Germinal center (tissue), 1 donor: ENCODE measurements at regions not wholly inside any gene's neighbourhood (a gene's known extent, or its start where the extent isn't known, plus 50 kb on each side); places are given as distances from the start of the nearest gene placed in this dataset.

Experiments
- DNase-seq: peaks from one replicate; pipeline ENCODE4 v3.0.0; 2012; ENCODE audit warnings: mixed read lengths, low spot score

DNA sequence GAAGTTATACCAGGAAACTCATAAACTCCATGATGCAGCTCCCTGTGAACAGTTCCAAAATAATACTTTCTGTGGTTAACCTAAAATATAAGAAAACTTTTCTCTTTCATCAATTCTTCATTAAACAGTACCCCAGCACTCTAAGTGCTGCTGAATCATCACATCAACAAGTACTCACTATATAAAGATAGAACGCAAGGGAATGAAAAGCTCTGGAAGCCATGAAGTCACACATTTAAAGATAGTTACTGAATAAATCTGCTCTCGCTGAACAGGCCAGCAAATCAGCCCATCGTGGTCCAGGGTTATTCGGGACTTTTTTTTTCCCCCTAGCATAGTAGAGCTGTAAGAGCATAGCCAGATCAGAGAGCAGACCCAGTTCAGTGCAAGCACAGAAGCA is 254.3 kb downstream of the IPMK start:
- no peak for DNase-seq

DNA sequence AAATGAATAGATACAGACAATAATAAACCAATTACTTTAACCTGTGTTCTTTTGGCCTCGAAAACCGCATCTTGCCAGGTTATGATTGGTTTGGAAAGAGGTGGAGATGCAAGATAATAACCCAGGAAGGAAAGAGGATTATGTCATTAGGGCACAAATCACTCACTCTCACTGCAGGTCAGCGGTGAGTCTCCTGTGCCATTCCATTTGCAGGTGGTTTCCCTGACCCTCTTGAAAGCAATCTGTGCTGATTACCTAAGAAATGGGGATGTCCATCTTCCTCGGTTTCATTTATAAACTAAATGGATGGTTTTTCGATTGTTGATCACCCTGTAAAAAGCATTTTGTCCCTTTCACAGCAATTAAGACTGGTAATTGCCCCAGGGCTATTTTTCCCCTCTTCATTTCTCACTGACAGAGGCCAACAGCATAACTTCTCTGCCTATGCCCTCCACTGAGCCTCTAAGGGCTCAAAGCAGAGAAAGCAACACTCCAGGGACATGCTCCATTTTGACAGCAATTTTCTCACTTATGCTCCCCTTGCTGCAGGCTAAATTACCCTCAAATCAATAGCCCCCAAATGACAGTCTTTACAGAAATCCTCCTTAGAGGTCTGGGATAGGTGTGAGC is 257.5 kb downstream of the IPMK start:
- no peak for DNase-seq

DNA sequence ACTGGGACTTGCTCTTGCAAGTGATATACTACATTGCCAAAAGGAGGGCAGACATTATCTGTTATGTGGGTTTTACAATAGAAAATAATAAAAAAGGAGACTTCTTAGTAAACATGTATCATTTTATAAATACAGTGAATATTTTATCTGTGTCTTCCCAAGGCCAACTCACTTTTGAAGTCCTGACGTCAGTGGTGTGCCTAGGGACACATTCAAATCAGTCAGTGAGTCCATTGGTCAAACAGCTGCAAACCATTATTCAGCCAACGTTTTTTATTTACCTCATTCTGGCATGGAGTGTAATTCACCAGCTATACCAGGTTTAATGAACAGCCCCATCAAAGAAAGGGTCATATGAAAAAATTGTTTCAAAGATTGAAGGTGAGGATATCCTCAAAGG is 263.7 kb downstream of the IPMK start:
- DNase-seq = no peak

DNA sequence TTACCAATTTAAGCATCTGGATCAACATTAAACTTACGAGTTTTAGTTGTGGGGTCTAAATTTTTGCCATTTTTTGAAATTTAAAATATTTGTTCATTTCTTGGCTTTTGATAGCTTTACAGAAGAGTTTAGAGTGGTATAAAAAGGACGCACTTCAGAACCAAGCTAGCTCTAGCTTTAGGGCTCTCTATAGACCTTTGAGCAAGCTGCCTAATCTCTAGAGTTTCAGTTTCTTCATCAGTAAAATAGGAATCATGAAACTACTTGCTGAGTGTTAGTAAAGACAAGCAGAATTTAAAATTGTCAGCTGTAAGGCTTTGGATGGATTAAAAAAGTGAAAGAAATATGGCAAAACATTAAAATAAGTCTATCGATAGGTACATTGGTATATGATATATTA is 266.5 kb downstream of the IPMK start:
- DNase-seq = no peak

GRCh38 chr10:57996536-57996935 is 271.2 kb downstream of the IPMK start:
- no peak for DNase-seq

GRCh38 chr10:57993302-57993701 is 274.4 kb downstream of the IPMK start:
- no peak for DNase-seq

- DNase-seq = no peak
Observed at GRCh38 chr10:57992321-57993077, 275.2 kb downstream of the IPMK start.

- DNase-seq = no peak
Observed at GRCh38 chr10:57988964-57989363, 278.7 kb downstream of the IPMK start.

- no peak for DNase-seq
Observed at GRCh38 chr10:57987055-57987721, 280.5 kb downstream of the IPMK start.

DNA sequence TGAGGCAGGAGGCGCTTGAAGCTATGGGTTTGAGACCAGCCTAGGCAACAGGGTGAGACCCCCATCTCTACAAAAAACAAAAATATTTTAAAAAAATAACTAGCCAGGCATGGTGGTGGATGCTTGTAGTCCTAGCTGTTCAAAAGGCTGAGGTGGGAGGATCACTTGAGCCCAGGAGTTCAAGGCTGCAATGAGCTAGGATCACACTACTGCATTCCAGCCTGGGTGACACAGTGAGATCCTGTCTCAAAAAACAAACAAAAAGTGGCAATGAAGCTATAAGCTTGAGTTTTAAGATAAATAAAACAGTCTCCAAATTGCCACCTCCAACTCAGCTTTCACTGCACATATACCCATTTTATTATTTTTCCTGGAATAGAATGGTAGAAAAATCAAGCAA is 281.3 kb downstream of the IPMK start:
- DNase-seq = no peak

DNA sequence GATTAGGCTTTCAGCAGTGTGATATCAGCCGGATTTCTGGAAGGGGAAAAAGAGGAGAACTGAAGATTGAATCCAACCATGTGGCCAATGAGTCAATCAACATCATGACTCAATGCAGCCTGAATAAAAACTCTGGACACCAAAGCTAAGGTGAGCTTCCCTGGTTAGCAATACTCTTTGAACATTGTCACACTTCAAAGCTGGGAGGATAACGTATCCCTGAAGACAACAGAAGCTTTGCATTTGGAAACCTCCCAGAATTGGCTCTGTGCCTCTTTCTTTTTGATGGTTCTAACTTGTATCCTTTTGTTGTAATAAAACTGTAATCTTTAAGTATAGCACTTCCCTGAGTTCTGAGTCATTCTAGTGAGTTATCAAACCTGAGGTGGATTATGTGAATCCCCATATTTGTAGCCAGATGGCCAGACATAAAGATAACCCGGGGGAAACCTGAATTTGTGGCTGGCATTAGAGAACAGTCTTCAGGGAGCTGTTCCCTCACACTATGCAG is 284.4 kb downstream of the IPMK start:
- no peak for DNase-seq

- no peak for DNase-seq
Observed at GRCh38 chr10:57982091-57982490, 285.6 kb downstream of the IPMK start.

DNA sequence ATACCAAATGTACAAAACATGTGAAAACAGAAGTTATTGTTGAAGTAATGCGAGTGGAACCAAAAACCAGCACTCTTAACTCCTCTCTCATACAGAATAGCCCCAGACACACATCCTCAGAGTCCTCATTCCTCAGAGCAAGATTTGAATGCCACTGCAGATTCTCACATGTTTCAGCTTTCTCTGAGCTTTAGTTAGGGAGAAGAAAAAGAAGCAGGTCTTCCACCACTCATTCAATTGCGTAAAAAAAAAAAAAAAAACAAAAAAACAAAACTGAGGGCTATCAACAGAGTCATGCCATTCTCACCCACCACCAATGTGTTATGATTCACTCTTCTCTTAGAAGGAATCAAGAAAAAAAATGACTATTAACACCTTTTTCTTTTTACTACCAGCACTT is 287.7 kb downstream of the IPMK start:
- DNase-seq = no peak

DNA sequence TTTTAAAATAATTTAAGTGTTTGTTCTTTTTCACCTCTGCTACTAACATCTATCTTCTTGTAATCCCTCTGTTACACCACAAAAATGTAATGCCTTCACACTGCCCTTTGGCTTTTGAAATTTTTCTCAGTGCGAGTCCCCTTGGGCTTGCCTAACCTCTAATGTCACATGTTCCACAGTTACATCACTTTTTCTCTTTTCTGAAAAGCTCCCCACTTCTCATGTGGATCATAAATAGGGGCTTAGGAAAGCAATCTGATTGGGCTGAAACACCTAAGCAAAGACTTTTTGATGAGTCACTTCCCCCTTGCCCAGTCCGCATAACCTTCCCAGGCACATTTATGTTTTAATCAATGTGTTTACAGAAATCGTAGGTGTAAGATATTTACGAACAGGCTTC is 288.2 kb downstream of the IPMK start:
- no peak for DNase-seq

DNA sequence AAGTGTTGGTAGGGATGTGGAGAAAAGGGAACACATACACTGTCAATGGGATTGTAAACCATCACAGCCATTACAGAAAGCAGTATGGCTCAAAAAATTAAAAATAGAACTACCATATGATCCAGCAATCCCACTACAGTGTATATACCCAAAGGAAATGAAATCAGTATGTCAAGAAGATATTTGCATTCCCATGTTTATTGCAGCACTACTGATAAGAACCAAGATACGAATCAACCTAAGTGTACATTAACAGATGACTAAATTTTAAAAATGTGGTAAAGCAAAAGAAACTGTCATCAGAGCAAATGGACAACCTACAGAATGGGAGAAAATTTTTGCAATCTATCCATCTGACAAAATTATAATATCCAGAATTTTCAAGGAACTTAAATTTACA is 290.4 kb downstream of the IPMK start:
- DNase-seq = no peak

DNA sequence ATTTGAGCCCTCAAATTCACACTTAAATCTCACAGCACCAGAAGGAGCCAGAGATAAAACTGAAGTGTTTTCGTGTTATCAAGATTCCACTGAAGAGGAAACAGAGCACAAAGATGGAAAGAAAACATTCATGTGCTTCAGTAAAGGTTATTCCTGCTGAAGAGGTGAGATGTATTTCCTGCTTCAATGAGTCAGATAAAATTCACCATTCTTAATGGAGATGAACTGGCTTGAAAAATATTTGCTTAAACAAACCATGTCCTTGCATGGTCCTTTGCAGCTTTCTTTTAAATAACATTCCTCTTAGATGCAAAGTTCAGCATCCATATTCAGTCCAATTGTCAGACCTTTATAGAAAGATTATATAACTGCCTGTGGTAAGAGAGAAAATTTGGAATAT is 294.2 kb downstream of the IPMK start:
- DNase-seq = no peak

- no peak for DNase-seq
Observed at GRCh38 chr10:57972783-57973182, 294.9 kb downstream of the IPMK start.

GRCh38 chr10:57968328-57969016 is 299.2 kb downstream of the IPMK start:
- DNase-seq = no peak

GRCh38 chr10:57964351-57964750 is 303.3 kb downstream of the IPMK start:
- no peak for DNase-seq

DNA sequence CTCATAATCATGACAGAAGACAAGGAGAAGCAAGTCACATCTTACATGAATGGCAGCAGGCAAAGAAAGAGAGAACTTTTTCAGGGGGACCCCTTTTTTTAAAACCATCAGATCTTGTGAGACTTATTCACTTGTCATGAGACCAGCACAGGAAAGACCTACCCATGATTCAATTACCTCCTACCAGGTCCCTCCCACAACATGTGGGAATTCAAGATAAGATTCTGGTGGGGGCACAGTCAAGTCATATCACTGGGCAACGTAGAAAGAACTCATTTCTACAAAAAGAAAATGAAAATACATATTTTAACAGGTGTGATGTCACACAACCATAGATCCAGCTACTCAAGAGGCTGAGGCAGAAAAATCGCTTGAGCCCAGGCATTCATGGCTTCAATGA is 304.1 kb downstream of the IPMK start:
- DNase-seq = no peak

- DNase-seq = no peak
Observed at GRCh38 chr10:57962839-57963238, 304.9 kb downstream of the IPMK start.

GRCh38 chr10:57961487-57961886 is 306.2 kb downstream of the IPMK start:
- DNase-seq = no peak

DNA sequence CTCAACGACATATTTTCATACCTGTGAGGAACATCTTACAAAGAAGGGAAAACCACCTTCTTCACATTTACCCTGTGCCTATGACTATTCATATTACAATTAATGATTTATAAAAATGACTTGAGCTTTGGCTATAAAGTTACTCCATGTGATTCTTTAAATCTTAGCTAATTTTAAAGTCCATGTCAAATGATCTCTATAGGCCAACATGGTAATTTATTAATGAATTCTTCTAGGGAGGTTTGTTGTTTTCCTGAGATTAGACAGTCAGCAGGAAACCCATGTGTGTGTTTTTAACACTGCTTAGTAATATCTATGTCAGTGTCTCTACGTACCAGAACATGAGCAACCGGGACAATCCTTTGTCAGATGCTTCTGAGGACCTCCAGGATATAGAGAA is 307.3 kb downstream of the IPMK start:
- DNase-seq = no peak
